GM19455 (cell line): ENCODE measurements at regions not wholly inside any gene's neighbourhood (a gene's known extent, or its start where the extent isn't known, plus 50 kb on each side); places are given as distances from the start of the nearest gene placed in this dataset.

Source experiments
- ATAC-seq: cut with Tn5 transposase; IDR thresholded peaks from one replicate; pipeline ENCODE4 v1.9.1; 2021; ENCODE audit not compliant: unreplicated experiment

DNA sequence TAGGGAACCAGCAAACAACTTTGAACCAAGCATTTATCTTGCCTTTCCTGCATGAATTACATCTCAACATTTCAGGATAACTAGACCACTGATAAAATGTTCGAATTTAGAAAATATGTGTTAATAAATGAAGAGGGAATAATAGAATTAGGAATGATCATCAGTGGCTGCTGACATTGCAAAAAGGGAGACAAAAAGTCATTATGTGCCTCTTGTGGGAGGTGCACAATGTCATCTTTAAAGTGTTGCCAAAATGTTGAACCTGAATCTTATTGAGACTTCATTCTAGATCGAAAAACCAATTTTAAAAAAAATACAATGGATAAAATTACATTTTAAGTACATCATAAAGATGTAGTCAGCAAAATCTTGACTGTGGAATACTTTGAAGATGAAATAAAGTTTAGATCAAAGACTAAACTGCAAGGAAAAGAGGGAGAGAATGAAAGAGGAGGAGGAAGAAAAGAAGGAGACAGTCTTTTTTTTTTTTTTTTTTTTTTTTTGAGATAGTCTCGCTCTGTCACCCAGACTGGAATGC, 299.3 kb downstream of the FBXW7 start:
- no peak for ATAC-seq

DNA sequence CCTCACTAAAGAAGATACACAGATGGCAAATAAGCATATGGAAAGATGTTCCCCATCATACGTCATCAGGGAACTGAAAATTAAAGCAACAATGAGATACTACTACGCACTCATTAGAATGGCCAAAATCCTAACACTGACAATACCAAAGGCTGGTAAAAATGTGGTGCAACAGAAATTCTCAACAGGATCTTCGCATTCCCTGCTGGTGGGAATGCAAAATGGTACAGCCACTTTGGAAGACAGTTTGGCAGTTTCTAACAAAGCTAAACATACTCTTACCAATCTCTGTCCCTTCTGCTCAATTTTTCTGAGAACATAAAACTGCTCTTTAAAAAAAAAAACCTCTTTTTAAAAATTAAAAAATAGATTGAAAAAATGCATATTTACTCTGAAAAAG, 300.2 kb downstream of the FBXW7 start:
- ATAC-seq: no peak

DNA sequence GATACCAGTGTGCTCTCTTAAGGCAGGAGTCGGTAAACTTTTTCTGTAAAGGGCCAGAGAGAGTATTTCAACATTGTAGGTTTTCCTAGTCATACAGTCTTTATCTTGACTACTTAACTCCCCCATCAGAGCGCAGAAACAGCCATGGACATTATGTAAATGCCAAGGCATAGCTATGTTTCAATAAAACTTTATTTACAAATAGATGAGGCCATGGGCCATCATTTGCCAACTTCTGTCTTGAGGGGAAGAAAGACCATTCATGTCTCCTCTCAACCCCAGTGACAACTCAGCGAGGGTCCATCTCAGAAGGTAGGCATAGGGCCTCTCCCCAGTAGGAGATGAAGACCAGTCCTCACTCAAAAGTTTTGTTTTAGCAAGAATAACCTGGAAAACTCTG, 301.3 kb downstream of the FBXW7 start:
- no peak for ATAC-seq

DNA sequence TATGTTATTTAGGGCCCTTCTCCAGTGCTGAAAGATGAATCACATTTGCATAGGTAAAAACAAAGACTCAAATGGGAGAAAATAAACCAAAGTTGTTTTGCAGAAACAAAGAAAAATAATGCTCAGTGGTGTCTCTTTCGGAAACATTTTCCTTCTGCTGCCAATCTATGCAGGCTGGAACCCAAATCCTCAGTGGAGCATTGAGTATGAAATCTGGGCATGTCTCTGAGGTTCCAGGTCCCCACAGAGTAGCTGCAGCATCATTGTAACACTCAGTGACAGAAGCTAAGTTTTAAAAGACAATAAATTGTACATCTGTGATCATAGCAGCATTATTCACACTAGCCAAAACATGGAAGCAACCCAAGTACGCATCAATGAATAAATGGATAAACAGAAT, 303.6 kb downstream of the FBXW7 start:
- no peak for ATAC-seq

DNA sequence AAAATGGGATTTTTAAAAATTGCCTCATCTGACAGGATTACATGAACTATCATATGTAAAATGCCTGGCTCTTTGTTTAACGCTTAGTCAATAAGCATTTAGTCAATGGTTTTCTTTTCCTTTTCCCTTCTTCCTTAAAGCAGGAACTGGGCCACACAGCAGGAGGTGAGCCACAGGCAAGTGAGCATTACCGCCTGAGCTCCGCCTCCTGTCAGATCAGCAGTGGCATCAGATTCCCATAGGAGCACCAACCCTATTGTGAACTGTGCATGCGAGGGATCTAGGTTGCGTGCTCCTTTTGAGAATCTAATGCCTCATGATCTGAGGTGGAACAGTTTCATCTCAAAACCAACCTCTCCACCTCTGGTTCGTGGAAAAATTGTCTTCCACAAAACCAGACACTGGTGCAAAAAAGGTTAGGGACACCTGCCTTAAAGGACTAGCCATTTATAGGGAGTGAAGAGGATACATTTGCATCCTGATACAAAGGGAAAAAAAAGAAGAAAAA, 306.1 kb downstream of the FBXW7 start:
- no peak for ATAC-seq

DNA sequence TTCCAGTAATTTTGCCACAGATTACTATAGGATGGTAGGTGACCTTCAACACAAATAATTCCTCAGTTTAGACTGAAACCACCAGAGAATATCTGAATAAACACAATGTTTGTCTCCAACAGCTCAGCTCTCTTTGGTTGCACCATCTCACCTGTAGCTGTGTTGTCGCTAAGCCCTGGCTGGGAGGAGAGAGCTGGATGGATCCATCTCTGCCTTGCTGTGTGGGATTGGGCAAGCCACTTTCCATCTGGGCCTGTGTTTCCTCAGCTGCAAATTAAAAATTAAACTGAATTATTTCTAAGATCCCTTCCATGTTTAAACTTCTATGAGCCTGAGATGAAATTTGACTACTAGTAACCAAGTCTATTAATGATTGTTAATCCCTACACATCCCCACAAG, 310.2 kb downstream of the FBXW7 start:
- ATAC-seq: no peak

DNA sequence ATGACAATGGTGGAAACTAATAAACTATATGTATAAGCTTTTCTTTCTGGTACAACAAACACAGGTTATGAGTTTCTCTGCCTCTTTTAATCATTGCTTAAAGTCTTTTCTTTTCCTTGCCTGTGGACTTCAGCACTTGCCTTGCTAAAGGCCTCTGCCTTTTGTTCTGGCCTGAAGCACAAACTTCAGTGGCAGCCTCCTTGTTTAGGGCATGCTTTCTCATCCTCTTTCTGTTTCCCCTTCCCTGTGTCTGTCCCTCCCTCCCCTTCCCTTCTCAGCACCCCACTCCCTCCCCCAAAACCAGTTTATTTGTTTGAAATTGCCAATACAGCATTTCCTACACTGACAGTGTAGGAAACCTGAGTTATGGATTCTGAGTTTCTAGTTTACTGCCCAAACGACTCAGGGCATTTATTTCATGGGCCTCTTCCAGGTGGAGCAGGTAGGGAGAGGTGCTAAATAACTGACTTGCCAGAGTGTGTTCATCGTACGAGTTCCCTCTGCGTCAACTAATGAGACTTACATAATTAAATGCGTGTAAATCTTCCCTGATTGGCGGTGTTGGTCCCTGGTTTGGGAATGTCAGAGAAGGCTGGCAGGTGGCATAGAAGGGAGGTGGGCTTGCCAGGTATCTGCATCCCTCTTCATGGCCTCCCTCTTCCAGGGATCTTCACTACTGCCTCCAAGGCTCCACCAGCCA, 311.0 kb downstream of the FBXW7 start:
- no peak for ATAC-seq

DNA sequence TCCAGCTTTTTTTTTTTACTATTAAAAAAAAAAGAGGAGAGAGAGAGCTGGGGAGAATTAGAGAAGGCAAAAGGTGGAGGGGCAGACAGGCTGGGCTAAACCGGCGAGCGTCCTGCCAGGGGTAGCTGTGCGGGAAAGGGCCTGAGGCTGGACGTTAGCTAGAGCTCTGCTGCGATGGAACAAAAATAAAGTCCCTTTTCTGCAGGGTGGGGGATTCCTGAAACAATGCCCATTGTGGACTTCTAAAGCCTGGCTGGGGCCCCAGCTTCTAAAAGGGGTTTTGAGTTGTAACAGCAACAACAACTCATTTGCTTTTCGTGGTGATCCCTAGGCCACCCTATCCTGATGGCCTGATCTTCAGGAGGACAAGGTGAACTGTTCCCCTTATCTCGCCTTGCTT, 311.7 kb downstream of the FBXW7 start:
- no peak for ATAC-seq

DNA sequence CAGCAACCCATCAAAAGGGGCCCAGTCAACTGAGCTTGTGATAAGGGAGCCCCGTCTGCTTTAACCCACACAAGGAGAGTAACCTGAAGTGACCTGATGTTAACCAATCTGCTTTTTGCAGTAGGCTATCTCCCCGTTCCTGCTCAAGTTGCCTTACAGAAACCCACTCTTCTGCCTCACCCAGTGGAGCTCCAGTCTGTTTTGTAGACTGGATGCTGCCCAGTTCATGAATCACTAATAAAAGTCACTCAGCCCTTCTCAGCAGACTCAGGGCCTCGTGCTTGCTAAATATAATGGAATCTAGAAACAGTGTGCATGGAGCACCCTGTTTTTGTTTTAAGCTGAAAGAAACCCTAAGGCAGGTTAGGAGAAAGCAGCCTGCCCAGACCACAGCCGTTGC, 312.3 kb downstream of the FBXW7 start:
- ATAC-seq: no peak

DNA sequence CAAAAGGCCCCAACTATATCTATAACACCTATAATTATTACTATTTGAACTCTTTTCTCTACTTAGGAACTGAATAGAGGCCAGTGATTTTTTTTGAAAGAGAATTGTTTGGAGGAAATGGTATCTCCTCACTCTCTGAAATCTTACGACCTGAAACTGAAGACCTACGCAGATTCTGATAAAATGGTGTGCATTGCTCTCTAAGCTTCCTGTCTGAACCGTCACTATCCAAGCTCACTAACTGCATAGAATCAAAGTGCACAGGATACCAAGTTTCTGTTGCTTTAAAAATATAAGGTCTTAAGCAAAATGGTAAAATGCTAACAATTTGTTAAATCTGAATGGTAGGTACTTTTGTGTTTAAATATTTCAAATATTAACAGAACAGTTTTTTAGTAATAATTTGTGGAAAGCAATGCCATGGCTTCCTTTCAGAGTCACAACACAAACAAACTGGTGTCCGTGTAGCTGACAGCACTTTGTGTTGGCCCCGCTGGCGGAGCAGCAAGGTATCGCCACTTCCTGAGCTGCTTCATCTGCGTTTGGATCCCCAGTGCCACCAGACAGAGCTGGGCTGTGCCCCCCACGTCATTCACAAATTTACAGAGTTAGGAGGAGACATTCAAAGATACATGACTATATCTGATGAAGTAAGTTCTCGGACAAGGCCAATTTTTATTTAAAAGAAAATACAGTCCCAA, 313.9 kb downstream of the FBXW7 start:
- ATAC-seq: no peak

DNA sequence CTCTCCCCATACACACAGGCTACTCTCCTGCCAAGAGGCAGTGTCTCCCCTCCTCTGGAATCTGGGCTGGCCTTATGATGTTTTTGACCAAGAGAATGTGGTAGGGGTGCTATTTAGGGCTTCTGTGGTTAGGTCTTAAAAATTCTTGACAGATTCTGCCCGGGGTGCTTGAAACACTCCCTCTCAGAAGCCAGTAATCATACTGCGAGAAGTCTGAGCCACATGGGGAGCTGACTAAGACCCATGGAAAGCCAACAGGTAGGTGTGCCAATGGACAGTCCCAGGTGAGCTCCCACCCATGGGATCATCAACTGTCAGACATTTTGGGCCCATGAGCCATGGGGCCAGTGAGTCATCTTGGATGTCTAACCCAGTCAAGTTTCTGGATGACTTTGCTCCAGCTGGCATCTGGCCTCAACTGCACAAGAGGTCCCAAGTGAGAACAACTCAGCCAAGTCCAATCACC, 315.7 kb downstream of the FBXW7 start:
- no peak for ATAC-seq

DNA sequence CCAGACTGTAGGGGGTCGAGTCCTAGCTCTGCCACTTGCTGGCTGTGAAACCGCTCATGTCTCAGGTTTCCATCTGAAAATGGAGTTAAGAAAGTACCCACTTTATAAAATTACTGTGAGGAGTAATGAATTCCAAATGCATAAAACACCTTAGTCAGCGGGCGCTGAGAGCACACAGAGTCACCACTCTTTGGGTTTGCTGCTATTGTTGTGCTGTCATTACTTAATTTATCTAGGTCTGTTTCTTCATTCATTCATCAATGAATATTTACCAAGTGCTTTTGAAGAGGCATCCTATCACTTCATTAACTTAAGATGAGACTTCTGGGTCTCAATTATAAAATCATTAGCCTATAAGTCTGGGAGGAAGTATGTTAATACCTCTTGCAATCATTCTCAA, 317.3 kb downstream of the FBXW7 start:
- ATAC-seq: no peak

DNA sequence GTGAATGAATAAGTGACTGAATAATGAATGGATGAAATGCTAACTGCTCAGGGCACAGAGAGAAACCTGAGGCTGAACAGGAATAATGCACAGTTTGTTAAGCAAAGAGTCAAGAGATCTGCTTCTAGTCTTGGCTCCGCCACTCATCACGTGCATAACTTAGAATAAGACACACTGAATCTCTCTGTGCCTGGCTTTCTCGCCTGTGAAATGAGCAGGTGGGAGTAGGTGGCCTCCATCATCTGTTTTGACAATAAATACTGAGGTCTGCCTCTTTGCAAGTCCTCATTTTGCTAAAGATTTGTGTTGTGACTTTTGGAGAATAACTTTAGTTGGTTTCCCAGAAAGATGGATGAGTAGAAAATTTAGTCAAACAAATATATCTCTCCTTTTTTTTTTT, 318.0 kb downstream of the FBXW7 start:
- no peak for ATAC-seq

DNA sequence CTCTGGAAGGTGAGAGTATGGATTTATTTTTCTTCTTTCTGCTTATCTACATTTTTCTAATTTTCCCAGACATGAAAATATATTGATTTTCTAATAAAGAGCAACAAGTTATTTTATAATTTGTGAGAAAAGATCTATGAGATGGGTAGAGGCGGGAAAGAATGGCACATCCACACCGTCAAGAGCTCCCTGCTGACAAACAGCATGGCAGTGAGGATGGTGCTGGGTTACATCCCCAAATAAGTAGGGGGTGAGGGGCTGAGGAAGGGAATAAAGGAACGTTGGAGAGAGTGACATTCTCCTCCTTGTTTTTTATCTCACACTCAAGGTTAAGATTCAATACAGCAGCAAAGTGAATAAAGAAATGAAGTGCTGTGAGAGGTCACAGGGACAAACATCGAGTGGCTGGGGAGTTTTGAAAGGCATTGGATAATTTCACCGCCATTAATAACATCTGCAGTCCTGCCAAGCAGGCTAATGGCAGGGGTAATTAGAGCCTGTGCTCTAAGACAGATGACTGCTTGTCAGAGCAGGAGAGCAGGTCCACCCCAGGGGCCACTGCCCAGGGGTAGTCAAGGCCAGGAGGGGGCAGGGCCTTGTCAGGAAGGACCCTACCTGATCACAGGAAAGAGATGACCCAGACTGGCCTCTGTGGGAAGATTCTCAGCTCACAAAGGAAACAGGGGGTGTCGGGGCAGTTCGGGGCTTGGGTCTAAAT, 323.8 kb downstream of the FBXW7 start:
- ATAC-seq: no peak

DNA sequence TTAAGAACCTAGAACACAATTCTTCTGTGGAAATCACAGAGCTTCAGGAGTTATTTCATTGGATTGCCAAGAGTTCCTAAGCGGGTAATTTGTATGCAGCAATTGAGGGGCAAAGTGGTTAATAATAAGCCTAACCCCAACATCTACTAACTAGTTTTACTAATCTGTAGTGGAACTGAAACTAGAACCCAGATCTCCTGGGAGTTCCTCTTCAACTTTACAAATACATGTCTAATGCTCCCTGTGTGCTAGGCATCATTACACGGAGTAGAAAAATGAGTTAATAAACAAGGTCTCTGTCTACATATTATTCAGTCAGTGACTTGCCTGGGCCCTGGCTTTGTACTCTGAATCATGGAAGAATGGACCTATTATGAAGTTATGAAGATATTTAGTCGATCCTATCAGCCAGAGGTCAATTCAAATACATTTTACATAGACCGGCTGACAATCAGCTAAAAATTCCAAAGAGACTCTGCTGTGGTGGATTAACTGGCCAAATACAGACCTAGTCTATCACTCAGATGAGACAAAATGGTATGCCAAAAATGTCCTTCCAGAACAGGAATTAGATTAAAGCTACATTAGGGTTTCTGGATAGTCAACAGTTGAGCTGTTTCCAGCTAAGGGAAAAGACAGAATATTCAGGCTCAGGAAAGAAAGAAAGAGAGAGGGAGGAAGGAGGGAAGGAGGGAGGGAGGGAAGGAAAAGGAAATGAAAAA, 326.0 kb downstream of the FBXW7 start:
- ATAC-seq: no peak

DNA sequence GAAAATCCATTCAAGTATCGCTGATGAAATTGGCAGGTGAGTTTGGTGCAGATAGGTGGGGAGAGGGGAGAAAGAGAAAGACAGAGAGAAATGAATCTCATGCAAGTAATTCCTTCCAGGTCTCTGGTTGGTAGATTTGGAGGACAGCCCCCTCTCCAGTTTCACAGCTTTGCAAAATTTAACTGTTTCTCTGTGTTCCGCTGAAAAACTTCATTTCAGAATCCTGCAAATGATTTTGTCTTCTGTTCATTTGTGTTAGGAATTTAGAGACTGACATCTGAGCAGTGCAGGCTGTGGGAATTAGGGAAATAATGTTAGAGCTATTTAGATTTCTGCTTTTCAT, 328.5 kb downstream of the FBXW7 start:
- no peak for ATAC-seq

DNA sequence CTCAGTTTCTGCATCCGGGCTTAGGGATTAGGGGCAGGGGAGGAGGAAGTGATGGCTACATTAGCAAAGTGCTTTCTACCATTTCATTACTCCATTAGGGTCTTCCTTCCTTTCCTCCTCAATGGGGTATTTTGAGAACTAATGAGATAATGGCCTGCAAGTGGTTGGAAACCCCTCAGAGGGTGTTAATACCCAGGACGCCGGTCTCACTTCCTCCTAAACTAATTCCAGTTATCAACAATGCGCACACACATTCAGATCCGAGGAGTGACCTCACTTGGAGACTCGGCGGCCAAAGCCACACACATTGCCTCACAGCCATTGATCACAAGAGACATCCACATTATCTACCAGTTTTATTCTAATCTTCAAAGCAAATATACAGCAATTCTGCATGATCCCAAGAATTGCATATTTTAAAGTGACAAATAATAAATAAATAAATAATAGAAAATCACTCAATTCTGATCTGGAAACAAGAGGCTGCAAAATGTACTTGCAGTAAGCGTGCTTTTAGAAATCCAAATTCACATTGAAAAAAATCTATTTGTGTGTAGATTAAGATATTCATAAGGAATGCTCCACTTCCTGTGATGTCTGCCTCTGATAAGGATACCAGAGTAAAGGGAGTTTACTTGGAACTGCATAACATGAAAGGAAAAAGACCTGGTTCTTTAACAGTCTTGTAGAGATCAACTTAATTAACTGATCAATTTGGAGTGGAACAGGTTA, 329.1 kb downstream of the FBXW7 start:
- no peak for ATAC-seq

DNA sequence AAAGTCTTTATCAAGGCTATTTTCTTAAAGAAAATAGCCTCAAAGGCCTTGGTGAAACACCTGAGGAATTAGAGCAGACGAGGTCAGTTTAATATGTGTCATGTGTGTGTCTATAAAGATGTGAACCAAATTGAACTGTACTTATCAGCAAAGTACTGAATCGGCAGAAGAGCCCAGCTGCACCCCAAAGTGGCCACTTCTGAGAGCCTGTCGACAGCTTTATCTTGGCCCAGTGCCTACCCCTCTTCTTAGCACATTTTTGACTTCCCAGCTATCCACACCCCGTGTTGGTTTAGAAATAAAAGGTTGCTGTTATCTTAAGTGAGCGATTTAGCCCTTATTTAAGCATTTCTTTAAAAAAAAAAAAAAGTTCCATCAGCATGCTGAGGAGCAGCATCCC, 329.7 kb downstream of the FBXW7 start:
- no peak for ATAC-seq

DNA sequence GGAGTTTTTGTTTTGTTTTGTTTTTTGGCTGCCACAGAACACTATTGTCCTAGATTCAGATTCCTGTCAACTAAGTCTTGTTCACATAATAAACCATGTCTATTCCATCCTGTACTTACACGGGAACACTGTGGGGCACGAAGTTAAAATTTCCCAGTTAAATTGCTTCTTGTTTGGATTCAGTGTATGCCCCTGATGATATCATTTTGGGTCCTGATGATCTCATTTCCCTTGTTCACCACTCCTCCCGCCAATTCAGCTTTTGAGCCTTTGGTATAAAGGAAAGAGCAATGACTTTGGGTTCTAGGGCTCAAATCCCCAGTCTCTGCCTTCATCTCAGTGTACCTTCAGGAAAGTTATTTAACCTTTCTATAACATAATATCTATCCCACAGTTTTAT, 333.5 kb downstream of the FBXW7 start:
- no peak for ATAC-seq

DNA sequence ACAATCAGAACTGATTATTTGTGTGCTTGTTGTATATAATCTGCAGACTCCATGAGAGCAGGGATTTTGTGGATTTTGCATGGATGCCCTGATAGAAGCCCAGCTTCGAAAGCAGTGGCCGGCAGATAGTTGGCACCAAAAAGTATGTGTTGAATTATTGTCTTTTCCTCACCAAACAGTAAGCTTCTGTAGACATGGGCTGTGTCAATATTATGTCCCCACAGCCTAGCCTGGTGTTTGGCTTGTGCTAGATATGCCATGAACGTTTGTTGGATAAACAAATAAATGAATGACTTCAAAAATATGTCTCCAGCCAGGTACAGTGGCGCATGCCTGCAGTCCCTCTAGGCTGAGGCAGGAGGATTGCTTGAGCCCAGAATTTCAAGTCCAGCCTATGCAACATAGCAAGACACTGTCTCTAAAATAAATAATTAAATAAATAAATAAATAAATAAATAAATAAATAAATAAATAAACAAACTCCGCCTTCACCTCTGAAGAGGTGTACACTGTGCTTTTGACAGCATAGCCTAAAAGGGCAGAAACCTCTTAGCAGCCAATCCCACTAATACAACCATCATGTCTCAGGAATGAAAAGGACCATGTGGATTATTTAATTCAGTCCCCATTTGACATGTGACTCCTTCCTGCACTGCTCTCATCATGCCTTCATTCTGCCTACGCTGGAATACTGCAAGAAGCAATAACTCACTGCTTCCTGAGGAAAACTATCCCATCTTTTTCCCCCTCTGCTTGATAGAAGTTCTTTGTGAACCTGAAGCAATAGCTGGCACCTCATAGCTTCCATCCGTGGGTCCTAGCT, 335.2 kb downstream of the FBXW7 start:
- no peak for ATAC-seq
